NCI-H82 treated with DMSO at 0.1 percent for 48 hours (cell line): ENCODE measurements at regions not wholly inside any gene's neighbourhood (a gene's known extent, or its start where the extent isn't known, plus 50 kb on each side); places are given as distances from the start of the nearest gene placed in this dataset.

Source experiments
- DNase-seq: peaks from one replicate; lab custom pipeline; 2025; ENCODE audit not compliant: unreplicated experiment; lab: John Stamatoyannopoulos, UW

- DNase-seq: no peak
These were observed 190.0 kb upstream of the MGMT start for GRCh38 chr10:129277084-129277483.

- DNase-seq: no peak
These were observed 189.2 kb upstream of the MGMT start for GRCh38 chr10:129277841-129278240.

GRCh38 chr10:129278686-129279085 is 188.4 kb upstream of the MGMT start:
- no peak for DNase-seq

GRCh38 chr10:129279446-129280154 is 187.4 kb upstream of the MGMT start:
- DNase-seq: no peak

- DNase-seq: no peak
These were observed 186.9 kb upstream of the MGMT start for GRCh38 chr10:129280155-129280502.

GRCh38 chr10:129280908-129281586 is 186.0 kb upstream of the MGMT start:
- no peak for DNase-seq

- no peak for DNase-seq
These were observed 181.6 kb upstream of the MGMT start for GRCh38 chr10:129285459-129285858.

GRCh38 chr10:129288999-129289584 is 177.9 kb upstream of the MGMT start:
- no peak for DNase-seq

GRCh38 chr10:129293991-129294700 is 172.9 kb upstream of the MGMT start:
- no peak for DNase-seq

GRCh38 chr10:129294944-129295343 is 172.1 kb upstream of the MGMT start:
- no peak for DNase-seq

- DNase-seq: no peak
These were observed 162.0 kb upstream of the MGMT start for GRCh38 chr10:129305046-129305445.

GRCh38 chr10:129307141-129307540 is 159.9 kb upstream of the MGMT start:
- DNase-seq: no peak

- no peak for DNase-seq
These were observed 158.0 kb upstream of the MGMT start for GRCh38 chr10:129308953-129309564.

- no peak for DNase-seq
These were observed 157.5 kb upstream of the MGMT start for GRCh38 chr10:129309565-129309964.

GRCh38 chr10:129310881-129311280 is 156.2 kb upstream of the MGMT start:
- no peak for DNase-seq

GRCh38 chr10:129319934-129320333 is 147.1 kb upstream of the MGMT start:
- no peak for DNase-seq

- DNase-seq: no peak
These were observed 146.7 kb upstream of the MGMT start for GRCh38 chr10:129320340-129320739.

- no peak for DNase-seq
These were observed 145.3 kb upstream of the MGMT start for GRCh38 chr10:129321727-129322126.

- DNase-seq: no peak
These were observed 143.9 kb upstream of the MGMT start for GRCh38 chr10:129322933-129323820.

GRCh38 chr10:129323879-129324278 is 143.2 kb upstream of the MGMT start:
- no peak for DNase-seq
